ENCODE measurements at regions not wholly inside any gene's neighbourhood (a gene's known extent, or its start where the extent isn't known, plus 50 kb on each side); places are given as distances from the start of the nearest gene placed in this dataset.

GRCh38 chr9:26145938-26146337 is 467.7 kb upstream of the TUSC1 start:
- Histone ChIP-seq H3K4me3 (no peak overlapping the region), H3K36me3 (no peaks in the 10 kb centered on the region), H3K9me3 (no peaks in the 10 kb centered on the region), H3K4me1 (no peaks in the 10 kb centered on the region), H3K27ac (no peak overlapping the region), H3K27me3 (no peaks in the 10 kb centered on the region)
- DNase-seq (ENCODE audit: low spot score in 2 of 2), result no peak
- TF ChIP-seq POLR2A (IDR thresholded peaks at IDR 0.05) (no peak), EP300 (IDR thresholded peaks at IDR 0.05) (no peak), CTCF (IDR thresholded peaks at IDR 0.05) (no peak)
- WGBS, 2 donors, result 96% methylated on average over 10 of the region's 10 CpGs

GRCh38 chr9:26142631-26143030 is 464.4 kb upstream of the TUSC1 start:
- H3K9me3 ChIP-seq, result no peaks in the 10 kb centered on the region
- 95 to 99% methylated on average over 6 of the region's 6 CpGs for WGBS, 2 donors
- DNase-seq (ENCODE audit: low spot score in 2 of 2), result no peak
- H3K36me3 ChIP-seq, result no peaks in the 10 kb centered on the region
- H3K27ac ChIP-seq, result no peak overlapping the region
- no peak overlapping the region for H3K4me3 ChIP-seq
- TF ChIP-seq CTCF (IDR thresholded peaks at IDR 0.05) (no peak), POLR2A (IDR thresholded peaks at IDR 0.05) (no peak), EP300 (IDR thresholded peaks at IDR 0.05) (no peak)
- no peaks in the 10 kb centered on the region for H3K4me1 ChIP-seq
- H3K27me3 ChIP-seq, result no peaks in the 10 kb centered on the region

GRCh38 chr9:26142201-26142600 is 464.0 kb upstream of the TUSC1 start:
- DNase-seq (ENCODE audit: low spot score in 2 of 2), result no peak
- no peaks in the 10 kb centered on the region for H3K9me3 ChIP-seq
- WGBS, 2 donors, result 90 to 92% methylated on average over 5 of the region's 5 CpGs
- H3K36me3 ChIP-seq, result no peaks in the 10 kb centered on the region
- H3K4me1 ChIP-seq, result no peaks in the 10 kb centered on the region
- no peak for TF ChIP-seq EP300 (IDR thresholded peaks at IDR 0.05)
- H3K4me3 ChIP-seq, result no peak overlapping the region
- no peak overlapping the region for H3K27ac ChIP-seq
- H3K27me3 ChIP-seq, result no peaks in the 10 kb centered on the region

- 75 to 88% methylated on average over 1 of the region's 1 CpG for WGBS, 2 donors
- H3K27me3 ChIP-seq, result no peaks in the 10 kb centered on the region
- H3K27ac ChIP-seq, result no peak overlapping the region
- H3K9me3 ChIP-seq, result no peaks in the 10 kb centered on the region
- no peaks in the 10 kb centered on the region for H3K36me3 ChIP-seq
- DNase-seq (ENCODE audit: low spot score in 2 of 2), result no peak
- TF ChIP-seq POLR2A (IDR thresholded peaks at IDR 0.05), result no peak
- no peak for TF ChIP-seq EP300 (IDR thresholded peaks at IDR 0.05)
- no peak for TF ChIP-seq CTCF (IDR thresholded peaks at IDR 0.05)
- H3K4me3 ChIP-seq, result no peak overlapping the region
- no peaks in the 10 kb centered on the region for H3K4me1 ChIP-seq
Measured at GRCh38 chr9:26133537-26133936, 455.3 kb upstream of the TUSC1 start.

GRCh38 chr9:26132746-26133312 is 454.6 kb upstream of the TUSC1 start:
- H3K27me3 ChIP-seq, result no peaks in the 10 kb centered on the region
- H3K27ac ChIP-seq, result no peak overlapping the region
- no peaks in the 10 kb centered on the region for H3K36me3 ChIP-seq
- TF ChIP-seq POLR2A (IDR thresholded peaks at IDR 0.05), result no peak
- TF ChIP-seq EP300 (IDR thresholded peaks at IDR 0.05), result no peak
- no peak for TF ChIP-seq CTCF (IDR thresholded peaks at IDR 0.05)
- no peak for DNase-seq (ENCODE audit: low spot score in 2 of 2)
- H3K9me3 ChIP-seq, result no peaks in the 10 kb centered on the region
- 76 to 77% methylated on average over 4 of the region's 4 CpGs for WGBS, 2 donors
- no peak overlapping the region for H3K4me3 ChIP-seq
- no peaks in the 10 kb centered on the region for H3K4me1 ChIP-seq

GRCh38 chr9:26131886-26132285 is 453.6 kb upstream of the TUSC1 start:
- no peak for DNase-seq (ENCODE audit: low spot score in 2 of 2)
- Histone ChIP-seq H3K4me1 (no peaks in the 10 kb centered on the region), H3K4me3 (no peak overlapping the region), H3K36me3 (no peaks in the 10 kb centered on the region), H3K27ac (no peak overlapping the region), H3K27me3 (no peaks in the 10 kb centered on the region), H3K9me3 (no peaks in the 10 kb centered on the region)
- WGBS, 2 donors, result 78 to 79% methylated on average over 1 of the region's 1 CpG
- no peak for TF ChIP-seq CTCF (IDR thresholded peaks at IDR 0.05)
- no peak for TF ChIP-seq EP300 (IDR thresholded peaks at IDR 0.05)
- no peak for TF ChIP-seq POLR2A (IDR thresholded peaks at IDR 0.05)
